Epithelial cell of esophagus (primary cell): ENCODE measurements at regions not wholly inside any gene's neighbourhood (a gene's known extent, or its start where the extent isn't known, plus 50 kb on each side); places are given as distances from the start of the nearest gene placed in this dataset.

Source experiments
- DNase-seq: peaks from one replicate; pipeline ENCODE4 v3.0.0; 2010; ENCODE audit warnings: low read depth
- H3K4me3 ChIP-seq: 2 replicates; pipeline ENCODE4 v1.5.1; 2011; ENCODE audit warnings: mild to moderate bottlenecking, low read length, control low read depth
- CTCF ChIP-seq: IDR thresholded peaks from 2 replicates; pipeline ENCODE4 v1.5.1; 2011; ENCODE audit warnings: low read depth, mild to moderate bottlenecking, low read length, control low read depth, inconsistent platforms; ENCODE audit not compliant: insufficient read depth; ENCODE audit errors: missing control alignments

DNA sequence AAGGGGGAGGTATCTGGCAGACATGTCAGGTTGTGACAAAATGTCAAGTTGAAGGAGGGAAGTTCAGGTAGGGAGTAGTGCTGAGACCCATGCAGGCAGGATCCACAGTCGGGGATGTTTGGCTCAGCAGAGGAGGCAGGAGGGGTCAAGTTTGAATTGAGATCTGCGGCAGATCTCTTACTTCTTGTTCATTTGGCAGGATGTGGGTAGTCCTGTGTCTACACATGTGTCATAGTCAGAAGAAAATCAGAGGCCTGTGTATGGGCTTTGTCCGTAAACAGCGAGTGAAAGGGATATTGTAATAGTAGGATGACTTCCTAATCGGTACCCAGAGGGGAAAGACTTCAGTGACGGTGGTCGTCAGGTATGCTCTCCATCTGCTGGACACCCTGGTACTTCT is 203.8 kb upstream of the MTPN start:
- TF ChIP-seq CTCF, result no peak
- H3K4me3 ChIP-seq, result no peak overlapping the region
- DNase-seq, result no peak

- no peak overlapping the region for H3K4me3 ChIP-seq
- no peak for TF ChIP-seq CTCF
- no peak for DNase-seq
Measured at GRCh38 chr7:136179851-136180721, 202.9 kb upstream of the MTPN start.

GRCh38 chr7:136179154-136179553 is 202.0 kb upstream of the MTPN start:
- no peak overlapping the region for H3K4me3 ChIP-seq
- DNase-seq, result no peak
- no peak for TF ChIP-seq CTCF

GRCh38 chr7:136174477-136175125 is 197.4 kb upstream of the MTPN start:
- DNase-seq, result no peak
- no peak for TF ChIP-seq CTCF
- no peak overlapping the region for H3K4me3 ChIP-seq

DNA sequence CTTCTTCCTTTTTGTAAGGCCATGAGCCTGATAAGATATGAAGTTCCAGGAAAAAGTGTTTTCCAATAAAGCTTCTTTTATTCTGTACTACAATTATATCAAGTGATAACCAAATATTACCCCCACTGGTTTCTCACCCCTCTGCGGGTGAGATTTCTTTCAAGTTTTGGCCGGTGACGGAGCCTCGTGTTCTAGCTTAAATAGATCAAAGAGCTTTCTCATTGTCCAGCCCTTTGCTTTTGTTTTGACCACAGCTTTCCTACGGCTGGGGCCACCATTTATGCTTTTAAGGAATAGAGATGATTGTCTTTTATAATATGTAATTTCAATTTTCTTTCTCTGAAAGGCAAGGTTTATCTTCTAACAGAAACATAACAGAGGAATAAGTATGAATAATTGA is 196.7 kb upstream of the MTPN start:
- TF ChIP-seq CTCF, result no peak

DNA sequence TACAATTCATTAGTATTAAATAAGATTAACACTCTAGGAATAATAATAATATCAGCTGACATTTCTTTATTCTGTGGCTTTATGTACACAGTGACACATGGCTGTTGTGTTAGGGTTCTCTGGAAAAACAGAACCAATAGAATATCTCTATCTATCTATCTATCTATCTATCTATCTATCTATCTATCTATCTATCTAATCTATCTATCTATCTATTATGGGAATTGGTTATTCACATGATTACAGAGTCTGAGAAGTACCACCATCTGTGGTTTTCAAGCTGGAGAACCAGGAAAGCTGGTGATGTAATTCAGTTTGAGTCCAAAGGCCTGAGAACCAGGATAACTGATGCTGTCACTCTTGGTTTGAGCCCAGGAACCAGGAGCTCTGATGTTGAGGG is 194.1 kb upstream of the MTPN start:
- no peak overlapping the region for H3K4me3 ChIP-seq
- no peak for DNase-seq
- no peak for TF ChIP-seq CTCF

More for the DNA sequence above, 196.7 kb upstream of the MTPN start:
- H3K4me3 ChIP-seq, result no peak overlapping the region
- DNase-seq, result no peak

DNA sequence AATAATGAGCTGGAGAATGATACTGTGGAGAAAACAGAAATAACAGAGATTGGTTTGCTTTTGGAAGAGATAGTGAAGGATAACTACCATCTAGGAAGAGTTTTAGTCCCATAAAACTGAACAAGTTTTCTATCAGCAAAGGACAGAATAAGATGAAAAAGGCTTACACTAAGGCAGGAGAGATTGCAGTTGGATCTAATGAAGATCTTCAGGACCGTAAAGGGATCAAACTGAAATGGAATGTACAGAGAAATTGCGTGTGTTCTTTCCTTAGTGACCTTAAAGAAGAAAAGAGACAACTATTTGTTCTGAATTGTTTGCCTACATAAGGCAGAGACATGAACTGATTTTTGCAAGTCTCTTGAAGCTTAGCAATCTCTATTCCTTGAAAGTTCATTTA is 191.7 kb upstream of the MTPN start:
- no peak for DNase-seq
- no peak overlapping the region for H3K4me3 ChIP-seq
- no peak for TF ChIP-seq CTCF
